ENCODE measurements at regions not wholly inside any gene's neighbourhood (a gene's known extent, or its start where the extent isn't known, plus 50 kb on each side); places are given as distances from the start of the nearest gene placed in this dataset.
"Not testable (repeated sequence)": the region's sequence is repeated elsewhere in the genome, so short reads cannot be mapped to it uniquely, and the experiment has no call there.

- no peak for DNase-seq (ENCODE audit: low spot score)
- in situ Hi-C loops (cut with MboI; ENCODE audit: low pct_unique_long_range_greater_than_20kb, low sequenced_read_pairs, unreplicated experiment) = no loop called here
- TF ChIP-seq CTCF (IDR thresholded peaks at IDR 0.05; ENCODE audit: extremely low read depth, insufficient read depth, missing control alignments) = no peak
These were observed 1817.4 kb upstream of the FLRT2 start for GRCh38 chr14:83712418-83713129.

GRCh38 chr14:83713732-83714131 lies 1816.2 kb upstream of the FLRT2 start:
- no peak for DNase-seq (ENCODE audit: low spot score)
- no peak for TF ChIP-seq CTCF (IDR thresholded peaks at IDR 0.05; ENCODE audit: extremely low read depth, insufficient read depth, missing control alignments)
- in situ Hi-C loops (cut with MboI; ENCODE audit: low pct_unique_long_range_greater_than_20kb, low sequenced_read_pairs, unreplicated experiment) = no loop called here

GRCh38 chr14:83714151-83714550 lies 1815.8 kb upstream of the FLRT2 start:
- in situ Hi-C loops (cut with MboI; ENCODE audit: low pct_unique_long_range_greater_than_20kb, low sequenced_read_pairs, unreplicated experiment) = no loop called here
- DNase-seq (ENCODE audit: low spot score) = no peak
- TF ChIP-seq CTCF (IDR thresholded peaks at IDR 0.05; ENCODE audit: extremely low read depth, insufficient read depth, missing control alignments) = no peak

GRCh38 chr14:83719435-83719834 lies 1810.5 kb upstream of the FLRT2 start:
- DNase-seq (ENCODE audit: low spot score); in situ Hi-C loops (cut with MboI; ENCODE audit: low pct_unique_long_range_greater_than_20kb, low sequenced_read_pairs, unreplicated experiment): not testable (repeated sequence)

GRCh38 chr14:83733670-83734069 lies 1796.3 kb upstream of the FLRT2 start:
- no peak for DNase-seq (ENCODE audit: low spot score)
- no peak for TF ChIP-seq CTCF (IDR thresholded peaks at IDR 0.05; ENCODE audit: extremely low read depth, insufficient read depth, missing control alignments)
- in situ Hi-C loops (cut with MboI; ENCODE audit: low pct_unique_long_range_greater_than_20kb, low sequenced_read_pairs, unreplicated experiment) = no loop called here

GRCh38 chr14:83734431-83734830 lies 1795.5 kb upstream of the FLRT2 start:
- no peak for TF ChIP-seq CTCF (IDR thresholded peaks at IDR 0.05; ENCODE audit: extremely low read depth, insufficient read depth, missing control alignments)
- DNase-seq (ENCODE audit: low spot score) = no peak
- in situ Hi-C loops (cut with MboI; ENCODE audit: low pct_unique_long_range_greater_than_20kb, low sequenced_read_pairs, unreplicated experiment) = no loop called here

- DNase-seq (ENCODE audit: low spot score) = no peak
- in situ Hi-C loops (cut with MboI; ENCODE audit: low pct_unique_long_range_greater_than_20kb, low sequenced_read_pairs, unreplicated experiment) = no loop called here
- TF ChIP-seq CTCF (IDR thresholded peaks at IDR 0.05; ENCODE audit: extremely low read depth, insufficient read depth, missing control alignments) = no peak
These were observed 1788.7 kb upstream of the FLRT2 start for GRCh38 chr14:83741269-83741668.
